NCI-H69 (cell line): ENCODE measurements at regions not wholly inside any gene's neighbourhood (a gene's known extent, or its start where the extent isn't known, plus 50 kb on each side); places are given as distances from the start of the nearest gene placed in this dataset.
"Not testable (repeated sequence)": the region's sequence is repeated elsewhere in the genome, so short reads cannot be mapped to it uniquely, and the experiment has no call there.

Experiments used
- DNase-seq: peaks from one replicate; lab custom pipeline; 2025; lab: John Stamatoyannopoulos, UW

DNA sequence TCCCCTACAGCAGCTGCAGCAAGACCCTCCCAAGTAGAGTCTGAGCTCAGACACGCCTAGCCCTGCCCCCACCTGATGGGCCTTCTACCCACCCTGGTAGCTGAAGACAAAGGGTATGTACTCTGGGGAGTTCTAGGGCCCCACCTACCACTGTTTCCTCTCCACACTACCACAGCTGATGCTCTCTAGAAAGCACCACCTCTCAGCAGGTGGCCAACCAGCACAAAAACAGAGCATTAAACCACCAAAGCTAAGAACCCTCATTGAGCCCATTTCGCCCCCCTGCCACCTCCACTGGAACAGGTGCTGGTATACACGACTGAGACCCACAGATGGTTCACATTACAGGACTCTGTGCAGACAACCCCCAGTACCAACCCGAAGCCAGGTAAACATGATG is 258.9 kb downstream of the SETD4 start:
- peak; percentile 21 for DNase-seq

DNA sequence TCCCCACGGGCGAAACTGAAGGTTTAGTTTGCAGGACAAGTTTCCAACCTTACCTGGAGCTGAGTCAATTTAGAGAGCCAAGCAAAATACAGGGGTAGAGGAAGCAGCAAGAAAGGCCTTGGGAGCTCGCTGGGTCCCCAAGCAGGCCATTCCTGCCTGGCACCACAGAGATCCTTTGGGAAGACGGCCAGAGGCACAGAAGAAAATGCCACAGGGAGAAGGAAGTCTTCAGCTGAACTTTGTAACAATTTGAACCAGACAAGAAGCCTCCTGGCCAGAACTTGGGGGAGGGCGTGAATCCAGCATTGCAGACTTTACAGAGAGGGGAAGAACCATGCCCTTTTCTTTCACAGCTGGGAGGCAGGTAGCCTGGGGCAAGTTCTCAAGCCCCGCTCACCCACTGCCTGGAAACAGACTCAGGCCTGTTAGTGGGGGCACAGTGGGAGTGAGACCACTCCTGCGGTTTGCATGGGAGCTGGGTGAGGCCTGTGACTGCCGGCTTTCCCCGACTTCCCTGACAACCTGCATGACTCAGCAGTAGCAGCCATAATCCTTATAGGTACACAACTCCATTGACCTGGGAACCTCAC is 259.4 kb downstream of the SETD4 start:
- DNase-seq, result not testable (repeated sequence)

DNA sequence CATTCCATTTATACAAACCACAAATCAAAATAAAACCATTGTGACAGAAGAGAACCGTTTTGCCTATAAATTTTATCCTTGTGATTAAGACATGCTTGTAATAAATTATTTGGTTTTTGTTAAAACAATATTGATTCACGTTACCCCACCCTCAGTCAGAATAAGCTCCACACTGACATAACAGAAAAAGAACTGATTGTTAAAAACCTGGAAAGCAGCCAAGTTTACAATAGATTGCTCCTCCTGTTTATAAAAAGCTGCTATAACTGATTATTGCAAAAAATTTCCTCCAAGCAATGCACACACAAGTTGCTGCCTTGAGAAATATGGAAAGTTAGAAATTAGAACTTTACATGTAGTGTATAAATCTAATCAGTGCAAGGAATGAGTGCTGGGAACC is 263.5 kb downstream of the SETD4 start:
- peak; percentile 16 for DNase-seq

DNA sequence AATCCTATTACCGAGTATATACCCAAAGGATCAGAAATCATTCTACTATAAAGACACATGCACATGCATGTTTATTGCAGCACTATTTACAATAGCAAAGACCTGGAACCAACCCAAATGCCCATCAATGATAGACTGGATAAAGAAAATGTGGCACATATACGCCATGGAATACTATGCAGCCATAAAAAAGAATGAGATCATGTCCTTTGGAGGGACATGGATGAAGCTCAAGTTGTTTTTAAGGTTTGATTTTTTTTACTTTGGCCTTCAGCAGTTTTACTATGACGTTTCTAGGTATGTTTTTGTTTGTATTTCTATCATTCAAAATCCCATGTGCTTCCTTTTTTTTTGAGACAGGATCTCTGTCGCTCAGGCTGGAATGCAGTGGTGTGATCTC is 265.8 kb downstream of the SETD4 start:
- DNase-seq, result not testable (repeated sequence)

DNA sequence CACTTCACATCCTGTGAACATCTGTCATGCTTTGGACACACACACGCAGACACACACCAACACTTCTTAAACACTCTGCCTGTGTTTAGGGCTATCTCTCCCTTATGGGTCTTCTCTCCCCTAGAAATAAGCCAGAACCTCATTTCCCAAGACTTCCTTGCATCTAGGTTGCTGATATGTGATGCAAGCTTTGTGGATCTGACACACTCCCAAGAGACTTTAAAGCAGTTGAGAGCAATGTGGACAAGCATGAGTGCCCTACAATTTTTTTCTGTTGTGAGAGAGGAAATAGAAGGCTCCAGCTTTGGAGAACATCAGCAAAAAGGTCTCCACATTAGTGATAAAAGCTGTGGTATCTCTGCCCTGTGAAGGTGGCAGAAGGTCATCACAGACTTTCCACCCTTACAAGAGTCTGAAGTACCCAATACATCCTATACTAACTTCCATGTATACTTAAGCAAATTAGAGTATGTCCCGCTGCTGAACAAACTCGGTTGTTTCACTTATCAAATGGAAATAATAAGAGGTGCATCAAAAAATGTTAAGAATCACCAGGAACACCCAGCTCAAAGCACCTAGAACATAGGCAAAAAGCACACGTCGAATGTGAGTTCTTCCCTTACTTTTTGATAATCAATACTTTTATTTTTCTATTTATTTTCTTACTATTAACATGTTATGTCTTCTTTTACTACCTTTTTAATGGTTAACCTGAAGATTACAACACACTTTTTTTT is 267.6 kb downstream of the SETD4 start:
- DNase-seq, result no peak

DNA sequence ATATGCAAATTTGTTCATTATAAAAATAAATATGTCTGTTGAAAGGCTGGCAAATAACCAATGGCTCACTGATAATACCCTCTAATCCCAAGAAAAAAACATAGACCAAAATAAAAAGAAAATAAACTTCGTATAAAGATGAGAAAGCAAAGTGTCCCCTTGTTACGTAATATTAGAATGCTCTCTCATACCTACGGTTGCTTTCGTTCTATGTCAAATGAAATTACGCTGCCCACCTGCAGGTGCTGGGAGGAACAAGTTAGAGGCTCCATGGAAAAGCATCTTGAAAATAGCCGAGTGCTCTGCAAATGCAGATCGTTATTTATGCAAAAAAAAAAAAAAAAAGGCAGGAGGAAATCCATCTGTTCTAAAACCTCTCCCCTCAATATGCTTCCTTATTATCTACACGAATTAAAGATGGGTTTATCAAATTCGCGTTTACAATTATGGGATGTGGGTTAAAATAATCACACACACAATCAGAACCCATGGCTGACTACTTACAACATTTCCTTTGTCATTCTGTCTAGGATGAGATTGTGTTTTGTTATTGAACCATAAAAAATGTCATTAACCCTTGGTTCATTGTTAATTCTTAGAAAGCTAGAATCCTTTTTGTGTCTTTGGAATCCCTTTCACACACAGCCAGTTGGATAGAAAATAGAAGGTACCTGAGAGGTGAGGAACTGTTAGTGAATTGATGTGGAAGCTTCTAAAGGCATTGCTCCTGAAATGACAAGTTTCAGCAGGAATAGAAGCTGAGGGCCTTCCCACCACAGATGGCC is 268.6 kb downstream of the SETD4 start:
- no peak for DNase-seq

DNA sequence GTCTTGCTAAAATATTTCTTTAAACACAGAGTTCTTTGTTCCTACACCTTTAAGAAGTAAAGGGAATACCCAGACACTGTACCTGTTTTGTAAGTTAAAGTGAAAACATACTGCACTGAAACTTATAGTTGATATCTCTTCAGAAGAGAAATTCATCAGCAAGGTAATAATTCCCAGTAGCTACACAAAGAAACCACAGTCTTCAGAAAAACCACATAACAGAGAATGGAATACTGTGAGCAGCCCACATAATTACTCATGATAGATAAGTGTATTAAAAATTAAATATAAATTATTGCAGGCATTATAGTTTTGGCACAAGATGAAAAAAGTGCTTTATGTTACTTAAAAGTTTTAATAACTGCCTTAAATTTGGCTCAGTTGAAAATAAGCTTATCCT is 276.6 kb downstream of the SETD4 start:
- DNase-seq, result no peak

DNA sequence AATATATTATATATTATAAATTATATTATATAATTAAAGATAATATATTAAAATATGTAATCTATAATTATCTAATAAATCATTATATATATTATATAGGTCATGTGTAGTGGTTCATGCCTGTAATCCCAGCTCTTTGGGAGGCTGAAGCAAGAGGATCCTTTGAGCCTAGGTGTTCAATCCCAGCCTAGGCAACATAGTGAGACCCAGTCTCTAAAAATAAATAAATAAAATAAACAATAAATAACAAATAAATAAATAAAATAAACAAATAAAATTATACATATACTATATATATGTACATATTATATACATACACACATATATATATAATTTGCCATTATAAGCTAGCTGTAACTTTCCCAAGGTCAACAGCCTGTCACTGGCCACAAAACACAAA is 277.7 kb downstream of the SETD4 start:
- no peak for DNase-seq

DNA sequence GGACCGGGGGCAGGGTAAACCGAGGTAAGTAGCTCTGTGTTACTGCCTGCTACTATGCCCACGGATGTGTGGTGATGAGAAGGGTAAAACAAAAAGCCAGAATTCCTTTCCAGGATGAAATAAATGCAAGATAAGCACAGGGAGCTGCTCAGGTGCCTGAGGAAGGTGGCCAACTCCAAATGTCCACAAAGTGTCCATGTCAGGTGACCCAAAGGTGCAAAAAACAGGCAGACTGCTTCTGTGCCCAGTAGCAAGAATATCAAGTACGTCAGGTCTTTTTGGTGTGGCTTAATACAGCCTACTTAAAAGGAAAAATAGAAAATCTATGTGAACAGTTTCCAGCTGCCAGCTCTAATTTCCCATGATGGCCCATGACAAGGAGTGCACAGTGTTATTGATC is 279.3 kb downstream of the SETD4 start:
- no peak for DNase-seq

DNA sequence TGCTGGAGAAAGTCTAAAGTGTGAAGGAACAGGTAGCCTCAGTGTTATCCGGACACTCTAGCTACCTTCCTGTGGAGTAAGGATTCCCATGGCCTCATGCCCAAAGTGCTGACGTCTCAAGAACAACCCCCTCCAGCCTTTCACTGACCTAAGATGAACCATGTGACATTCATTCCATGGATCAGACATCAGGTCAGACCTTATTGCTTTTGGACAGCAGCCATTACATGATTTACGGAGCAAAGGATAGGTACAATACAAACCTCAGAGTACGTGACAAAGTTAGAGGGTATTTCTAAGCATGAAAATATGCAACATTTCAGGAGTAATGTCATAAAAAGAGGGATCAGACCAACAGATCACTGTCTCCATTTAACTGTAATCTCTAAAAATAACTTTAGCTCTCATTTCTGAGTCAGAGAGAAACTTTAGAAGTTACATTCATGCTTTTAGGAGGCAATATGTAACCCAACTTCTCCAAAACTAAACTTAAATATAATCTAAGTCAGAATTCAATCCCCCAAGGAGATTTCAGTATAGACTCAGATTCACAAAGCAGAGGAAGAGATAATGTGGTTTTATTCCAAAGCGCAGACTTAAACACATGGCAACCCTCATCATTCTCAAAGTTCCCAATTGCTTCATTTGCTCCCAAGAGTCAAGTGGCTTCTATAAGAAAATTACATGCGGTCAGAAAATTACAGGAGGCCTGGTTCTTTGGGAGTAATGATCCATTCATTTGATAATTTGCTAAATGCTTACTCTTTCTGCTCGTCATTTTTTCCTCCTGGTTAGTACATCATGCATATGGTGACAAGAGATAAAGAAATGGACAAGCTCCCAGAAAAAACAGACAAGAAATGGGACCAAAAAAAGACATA is 280.4 kb downstream of the SETD4 start:
- DNase-seq, result no peak

DNA sequence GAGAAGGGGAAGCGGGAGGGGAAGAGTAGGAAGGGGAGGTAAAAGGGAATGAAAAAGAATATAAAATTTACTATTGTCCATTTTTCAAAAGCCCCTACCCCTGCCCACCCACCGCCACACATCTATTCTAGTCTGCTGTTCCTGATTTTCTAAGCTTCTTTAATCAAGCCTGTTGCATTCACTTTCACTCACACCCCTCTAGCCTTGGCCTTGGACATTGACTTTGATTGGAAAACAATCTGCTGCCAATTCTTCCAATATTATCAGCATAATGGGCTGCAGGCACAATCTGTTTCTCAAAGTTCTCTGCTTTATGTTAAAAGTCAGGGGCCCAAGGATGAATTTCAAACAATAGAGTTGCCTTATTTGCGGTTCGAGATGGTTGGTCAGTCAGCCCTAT is 281.2 kb downstream of the SETD4 start:
- no peak for DNase-seq

DNA sequence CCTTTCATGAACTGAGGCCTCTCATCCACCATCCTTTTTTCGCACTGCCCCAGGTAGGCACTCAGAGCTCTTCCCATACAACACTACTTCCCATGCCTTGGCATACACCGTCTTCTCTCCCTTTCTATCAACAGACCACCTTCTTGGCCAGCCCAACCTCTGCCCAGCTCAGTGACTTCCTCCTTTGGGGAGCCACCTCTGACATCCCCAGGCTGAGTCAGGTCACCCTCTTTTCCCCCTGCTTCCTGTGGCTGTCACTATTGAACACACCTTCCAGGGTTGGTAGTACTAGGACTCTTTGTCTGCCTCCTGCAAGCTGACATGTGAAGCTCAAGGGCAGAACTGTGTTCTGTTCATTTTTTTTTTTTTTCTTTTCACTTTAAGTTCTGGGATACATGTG is 283.2 kb downstream of the SETD4 start:
- no peak for DNase-seq

DNA sequence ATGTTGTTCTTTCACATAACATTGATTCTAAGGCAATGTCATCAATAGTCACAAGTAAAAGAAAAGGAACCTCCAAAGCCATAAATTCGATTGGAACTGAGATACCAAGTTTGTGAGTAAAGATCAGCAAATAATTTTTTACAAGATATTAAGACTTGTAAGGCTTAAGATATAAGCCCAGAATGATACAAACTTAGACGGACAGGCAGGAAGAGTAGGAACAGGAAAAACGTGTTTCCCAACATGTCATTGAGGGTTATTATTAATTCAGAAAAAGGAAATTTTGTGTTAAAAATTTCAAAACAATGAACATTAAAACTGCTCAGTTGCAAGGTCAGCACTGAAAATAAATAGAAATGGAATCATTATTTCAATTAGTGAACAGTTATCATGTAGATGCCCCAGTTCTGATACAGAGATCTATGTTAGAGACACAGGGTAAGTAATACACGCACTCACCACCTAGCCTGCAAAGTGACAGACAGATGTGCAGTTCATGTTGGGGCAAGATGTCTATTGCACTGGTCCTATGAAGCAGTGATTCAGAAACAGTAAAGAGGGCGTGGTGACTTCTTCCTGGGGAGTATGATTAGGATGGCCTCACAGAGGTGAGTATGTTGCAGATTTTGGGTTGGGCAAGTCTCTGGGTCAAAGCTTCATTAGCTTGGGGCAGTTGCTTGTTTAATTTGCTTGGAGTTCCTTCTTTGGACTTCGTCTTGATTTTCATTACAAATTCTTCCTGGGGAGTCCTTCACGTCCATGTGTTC is 284.4 kb downstream of the SETD4 start:
- no peak for DNase-seq

DNA sequence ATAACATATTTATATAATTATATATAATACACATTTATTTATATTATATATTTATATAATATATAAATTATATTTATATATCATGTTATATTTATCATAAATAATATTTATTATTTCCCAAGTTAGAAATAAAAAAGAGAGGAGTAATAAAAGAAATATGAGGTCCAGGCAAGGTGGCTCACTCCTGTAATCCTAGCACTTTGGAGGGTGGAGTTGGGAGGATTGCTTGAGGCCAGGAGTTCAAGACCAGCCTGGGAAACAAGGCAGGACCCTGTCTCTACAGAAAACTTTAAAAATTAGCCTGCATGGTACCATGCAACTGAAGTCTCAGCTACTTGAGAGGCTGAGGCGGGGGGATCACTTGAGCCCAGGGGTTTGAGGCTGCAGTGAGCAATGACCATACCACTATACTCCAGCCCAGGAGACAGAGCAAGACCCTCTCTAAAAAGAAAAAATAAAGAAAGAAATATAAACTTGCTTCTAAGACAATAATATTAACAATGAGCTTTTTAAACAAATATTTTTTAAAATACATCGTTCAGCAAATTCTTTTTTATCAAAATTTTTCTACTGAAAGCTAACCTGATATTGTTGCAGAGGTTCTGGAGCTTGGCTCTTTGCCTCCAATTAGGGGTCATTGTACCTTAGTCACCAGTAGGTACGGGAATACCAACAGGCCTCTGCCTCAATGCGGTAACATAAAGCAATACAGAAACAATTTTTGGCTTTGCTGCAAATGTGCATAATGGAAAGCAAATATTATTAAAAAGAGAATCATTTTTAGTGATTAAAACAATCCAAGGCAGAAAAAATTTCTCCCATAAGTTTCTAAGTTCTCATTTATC is 290.0 kb downstream of the SETD4 start:
- no peak for DNase-seq

DNA sequence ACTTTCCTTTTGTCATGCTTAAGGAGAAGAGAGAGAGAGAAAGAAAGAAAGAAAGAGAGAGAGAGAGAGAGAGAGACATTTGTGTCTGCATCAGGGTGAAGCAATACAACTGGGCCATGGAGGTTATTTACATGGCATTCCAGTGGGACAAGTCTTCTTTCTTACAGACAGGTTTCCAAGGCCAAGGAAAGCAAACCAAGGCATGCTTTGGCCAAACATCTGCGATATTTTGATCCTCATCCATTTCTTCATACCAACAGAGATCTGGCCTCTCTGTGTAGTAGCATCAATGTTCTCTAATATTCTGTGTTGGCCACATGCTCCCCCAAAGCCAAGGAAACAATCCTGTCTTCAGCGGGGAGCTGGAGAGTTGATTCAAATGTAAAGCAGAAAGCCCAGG is 292.1 kb downstream of the SETD4 start:
- DNase-seq, result no peak

DNA sequence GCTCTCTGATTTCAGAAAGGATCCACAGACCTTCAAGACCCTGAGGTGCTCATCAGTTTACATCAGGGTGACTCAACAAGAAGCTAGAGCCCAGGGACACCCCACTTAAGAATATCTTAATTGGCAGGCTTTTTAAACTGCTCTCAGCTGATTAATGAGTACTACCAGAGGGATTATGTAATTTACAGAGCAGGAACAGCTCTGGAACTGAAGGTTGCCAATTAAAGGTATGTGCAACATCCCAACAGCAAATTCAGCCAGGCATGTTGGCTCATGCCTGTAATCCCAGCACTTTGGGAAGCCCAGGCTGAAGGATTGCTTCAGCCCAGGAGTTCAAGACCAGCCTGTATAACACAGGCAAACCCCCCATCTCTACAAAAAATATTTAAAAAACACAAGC is 295.7 kb downstream of the SETD4 start:
- DNase-seq, result no peak

DNA sequence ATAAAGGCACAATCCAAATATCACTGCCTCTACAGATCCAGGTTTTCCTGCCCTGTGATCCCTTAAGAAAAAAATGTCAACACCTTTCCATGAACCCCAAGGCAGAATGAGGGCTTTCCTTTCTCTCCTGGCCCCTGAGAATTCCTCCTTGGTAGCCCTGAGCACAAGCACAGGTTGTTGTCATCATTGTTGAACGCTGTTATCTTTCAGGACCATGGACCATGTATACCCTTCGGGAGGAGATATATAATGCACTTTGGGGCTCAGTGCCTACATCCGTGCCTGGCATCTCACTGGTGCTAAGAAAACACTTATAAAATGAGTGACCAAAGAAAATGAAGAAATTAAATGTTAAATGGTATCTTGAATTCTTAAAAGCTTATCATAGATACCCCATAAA is 296.2 kb downstream of the SETD4 start:
- no peak for DNase-seq

DNA sequence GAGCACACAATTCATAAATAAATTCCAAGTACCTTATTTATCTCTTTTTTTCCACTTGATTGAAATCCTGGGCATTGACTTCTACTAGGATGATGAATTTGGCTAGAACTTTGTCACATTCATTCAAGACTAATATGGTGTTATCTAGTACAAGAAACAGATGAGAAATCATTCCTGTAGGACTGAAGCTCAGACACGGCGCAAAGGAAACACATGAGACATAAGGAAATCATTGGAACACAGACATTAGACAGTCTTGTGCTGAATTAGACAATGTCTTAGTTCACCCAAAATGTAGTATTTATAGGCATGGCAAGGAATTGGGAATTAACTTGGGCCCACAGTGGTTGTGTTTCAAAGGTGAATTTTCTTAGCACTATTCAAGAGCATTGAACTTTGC is 305.7 kb downstream of the SETD4 start:
- DNase-seq, result no peak

DNA sequence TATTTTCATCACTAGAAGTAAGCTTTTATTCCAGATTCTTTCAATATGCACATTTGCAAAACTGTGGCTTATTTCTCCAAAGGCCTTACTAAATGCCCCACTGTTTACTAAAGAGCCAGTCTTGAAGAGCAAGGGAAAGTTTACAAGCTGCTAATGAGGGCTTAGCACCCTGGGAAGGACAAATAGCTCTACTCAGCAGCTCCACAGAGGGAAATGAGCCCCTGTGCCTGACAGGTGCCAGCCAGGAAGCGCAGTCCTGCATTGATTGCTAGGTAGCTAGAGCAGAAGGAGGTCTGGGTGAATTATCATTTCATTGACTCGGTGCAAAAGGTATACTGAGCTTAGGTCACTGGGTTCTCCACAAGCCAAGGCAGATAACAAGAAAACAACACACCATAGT is 307.0 kb downstream of the SETD4 start:
- no peak for DNase-seq

DNA sequence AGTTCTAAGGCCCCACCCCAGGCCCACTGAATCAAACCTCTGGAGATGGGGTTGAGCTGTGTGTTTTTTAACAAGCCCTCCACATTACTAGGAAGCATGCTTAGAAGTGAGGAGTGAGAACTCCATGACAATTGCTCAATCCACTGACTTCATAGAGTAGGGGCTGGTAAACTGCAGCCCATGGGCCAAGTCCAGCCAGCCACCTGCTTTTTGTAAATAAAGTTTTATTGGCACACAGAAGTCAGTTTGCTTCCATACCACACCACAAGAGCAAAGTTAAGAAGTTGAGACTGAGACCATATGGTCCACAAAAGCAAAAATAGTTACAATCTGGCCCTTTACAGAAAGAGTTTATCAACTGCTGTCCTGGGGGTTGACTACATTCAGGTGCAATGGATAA is 309.2 kb downstream of the SETD4 start:
- no peak for DNase-seq

DNA sequence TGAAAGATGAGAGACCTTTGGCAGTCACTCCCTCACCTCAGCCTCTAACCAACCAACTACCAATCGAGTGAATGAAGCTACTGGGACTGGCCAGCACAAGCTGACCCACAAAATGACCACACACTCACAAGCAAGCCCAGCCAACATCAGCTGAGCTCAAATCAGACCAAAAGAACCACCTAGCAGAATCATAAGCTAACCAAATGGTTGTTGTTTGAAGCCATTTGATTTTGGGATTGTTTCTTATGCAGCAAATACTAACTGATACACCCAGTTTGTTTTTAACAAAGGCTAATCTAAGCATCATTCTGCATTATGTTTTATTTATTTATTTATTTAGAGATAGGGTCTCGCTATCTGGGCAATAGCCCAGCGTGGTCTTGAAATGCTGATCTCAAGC is 310.4 kb downstream of the SETD4 start:
- DNase-seq, result no peak
